HG02642 (cell line): ENCODE measurements at regions not wholly inside any gene's neighbourhood (a gene's known extent, or its start where the extent isn't known, plus 50 kb on each side); places are given as distances from the start of the nearest gene placed in this dataset.

Source experiments
- ATAC-seq: cut with Tn5 transposase; IDR thresholded peaks from one replicate; pipeline ENCODE4 v1.9.1; 2021; ENCODE audit warnings: mild to moderate bottlenecking; ENCODE audit not compliant: unreplicated experiment, poor library complexity

- ATAC-seq = no peak
Observed at GRCh38 chr2:221176667-221177066, 395.4 kb downstream of the EPHA4 start.

DNA sequence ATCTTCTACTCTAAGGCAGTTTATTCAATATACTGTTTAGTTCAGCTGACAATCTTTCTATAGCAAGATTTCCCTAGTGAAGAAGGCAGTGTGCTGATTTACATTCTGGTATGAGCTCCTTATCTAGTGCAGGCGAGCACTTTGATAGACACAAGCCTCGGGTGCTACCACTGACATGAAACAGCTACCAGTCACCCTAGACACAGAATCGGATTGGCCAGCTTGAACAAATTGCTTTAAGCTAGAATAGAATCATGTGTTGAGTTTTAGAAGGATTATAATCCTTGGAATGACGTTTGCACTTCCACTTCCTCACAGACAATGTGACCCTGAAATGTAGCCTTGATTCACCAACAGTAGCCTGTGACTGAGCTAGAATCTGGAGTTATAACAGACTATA, 394.0 kb downstream of the EPHA4 start:
- no peak for ATAC-seq

- no peak for ATAC-seq
Observed at GRCh38 chr2:221186873-221187272, 385.2 kb downstream of the EPHA4 start.

GRCh38 chr2:221189431-221190067, 382.6 kb downstream of the EPHA4 start:
- no peak for ATAC-seq

- no peak for ATAC-seq
Observed at GRCh38 chr2:221195829-221196228, 376.3 kb downstream of the EPHA4 start.

DNA sequence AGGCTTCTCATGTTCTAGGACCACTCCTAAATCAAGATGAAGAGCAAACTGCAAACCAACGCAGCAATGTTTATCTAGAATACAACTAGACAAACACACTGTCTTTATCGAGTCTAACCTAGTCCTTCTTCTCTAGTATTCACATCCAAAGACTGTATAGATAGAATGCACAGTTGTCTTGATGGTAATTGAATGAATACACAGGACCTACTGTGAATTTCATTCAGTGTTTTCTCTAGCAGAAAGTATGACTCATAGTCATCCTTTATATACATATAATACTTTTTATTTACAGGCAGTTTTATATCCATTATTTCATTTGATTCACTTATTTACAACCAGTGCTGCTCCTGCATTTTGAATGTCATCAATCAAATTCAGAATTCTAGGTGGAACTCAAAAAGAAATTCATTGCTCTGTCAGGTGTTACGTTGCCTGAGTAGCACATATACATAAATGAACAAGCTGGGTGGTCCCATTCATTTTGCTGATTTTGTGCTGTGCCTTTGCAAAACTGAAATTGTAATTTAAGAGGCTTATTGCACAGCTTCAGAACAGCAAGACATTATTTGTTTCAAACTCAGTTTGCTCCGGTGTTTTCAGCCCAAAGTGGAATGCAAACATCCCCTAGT, 374.8 kb downstream of the EPHA4 start:
- no peak for ATAC-seq

GRCh38 chr2:221198309-221198708, 373.8 kb downstream of the EPHA4 start:
- ATAC-seq = no peak

DNA sequence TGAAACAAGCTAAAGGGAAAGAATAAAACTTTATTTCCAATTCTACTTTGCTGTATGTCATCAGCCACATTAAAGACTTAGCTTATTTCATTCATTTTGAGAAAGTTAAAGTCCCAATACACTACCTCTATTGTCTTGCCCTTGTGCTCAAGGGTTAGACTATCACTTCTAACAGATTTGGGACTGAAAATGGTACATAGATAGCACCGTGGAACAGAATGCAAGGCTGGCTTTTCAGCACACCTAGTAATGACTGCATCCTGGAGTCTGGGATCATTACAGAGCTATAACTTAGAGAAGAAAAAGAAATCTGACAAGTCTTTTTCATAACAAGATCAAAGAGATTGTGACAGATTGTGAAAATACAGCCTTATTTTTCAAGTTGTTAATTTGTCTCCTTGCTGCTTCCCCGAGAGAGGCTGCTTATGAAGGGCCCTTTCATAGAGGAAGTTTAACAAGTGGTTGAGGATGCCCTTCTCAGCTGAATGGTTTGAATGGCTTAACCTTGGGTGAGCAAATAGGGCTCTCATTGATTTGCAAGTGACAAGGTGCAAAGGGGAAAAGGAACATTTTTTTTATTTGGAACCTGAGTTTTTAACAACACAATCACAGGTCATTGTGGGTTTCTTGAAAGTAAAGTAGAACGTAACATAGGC, 371.8 kb downstream of the EPHA4 start:
- no peak for ATAC-seq

GRCh38 chr2:221202431-221202830, 369.7 kb downstream of the EPHA4 start:
- ATAC-seq = no peak

DNA sequence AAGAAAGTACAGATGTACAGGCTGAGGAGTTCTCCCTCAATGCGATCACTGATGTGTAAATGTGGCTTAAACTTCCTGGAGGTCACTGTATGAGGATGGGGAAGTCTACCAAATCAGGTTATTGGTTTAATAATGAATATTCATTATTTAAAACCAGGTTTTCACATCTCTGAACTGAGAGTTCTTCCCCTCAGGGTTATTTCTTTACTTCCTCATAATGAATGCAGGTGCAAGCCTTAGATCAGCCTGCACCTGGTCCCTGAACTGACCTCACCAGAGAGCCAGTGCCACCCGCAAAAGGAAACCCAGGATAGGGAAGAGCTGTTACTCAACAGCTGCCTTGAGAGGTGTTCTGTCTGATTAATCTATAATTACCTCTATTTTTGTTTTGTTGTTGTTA, 369.0 kb downstream of the EPHA4 start:
- peak; percentile 89 for ATAC-seq

DNA sequence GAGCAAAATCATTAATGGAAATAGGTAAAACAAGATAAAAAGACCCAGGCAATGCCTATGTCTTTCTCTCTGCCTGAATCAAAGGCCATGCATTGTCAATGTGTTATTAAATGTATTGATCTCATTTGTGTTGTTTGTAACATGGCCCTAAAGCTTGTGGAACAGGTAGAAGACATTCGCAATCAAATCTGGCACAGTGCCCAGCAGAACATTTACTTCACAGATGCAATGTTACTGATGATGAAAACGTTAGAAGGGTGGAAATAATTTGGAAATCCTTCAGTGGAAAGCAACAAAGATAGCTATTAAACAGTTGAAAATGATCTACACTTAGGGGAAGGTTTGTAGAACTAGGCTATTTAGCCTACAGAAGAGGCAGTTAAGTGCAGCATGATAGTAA, 368.2 kb downstream of the EPHA4 start:
- no peak for ATAC-seq

- no peak for ATAC-seq
Observed at GRCh38 chr2:221204699-221205098, 367.4 kb downstream of the EPHA4 start.

GRCh38 chr2:221205103-221205673, 366.9 kb downstream of the EPHA4 start:
- no peak for ATAC-seq

- ATAC-seq = no peak
Observed at GRCh38 chr2:221210686-221211085, 361.4 kb downstream of the EPHA4 start.

GRCh38 chr2:221211653-221212052, 360.5 kb downstream of the EPHA4 start:
- no peak for ATAC-seq

DNA sequence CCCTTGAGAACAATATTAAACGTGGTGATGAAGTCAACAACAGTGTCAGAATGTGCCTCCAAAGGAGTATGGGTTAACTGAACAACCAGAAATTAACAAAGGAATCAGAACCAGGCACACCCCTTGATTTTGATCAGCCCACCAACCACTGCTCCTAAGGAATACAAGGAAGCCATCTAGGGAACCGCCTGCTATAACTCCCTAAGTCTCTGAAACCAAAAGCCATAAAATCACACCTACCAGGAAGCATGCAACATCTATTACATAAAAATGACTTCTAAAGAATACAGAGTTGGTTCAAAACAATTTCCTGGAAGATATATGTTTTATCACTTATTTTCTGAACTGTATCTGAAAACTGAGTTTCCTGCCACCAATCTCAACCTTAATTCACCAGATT, 360.0 kb downstream of the EPHA4 start:
- no peak for ATAC-seq

DNA sequence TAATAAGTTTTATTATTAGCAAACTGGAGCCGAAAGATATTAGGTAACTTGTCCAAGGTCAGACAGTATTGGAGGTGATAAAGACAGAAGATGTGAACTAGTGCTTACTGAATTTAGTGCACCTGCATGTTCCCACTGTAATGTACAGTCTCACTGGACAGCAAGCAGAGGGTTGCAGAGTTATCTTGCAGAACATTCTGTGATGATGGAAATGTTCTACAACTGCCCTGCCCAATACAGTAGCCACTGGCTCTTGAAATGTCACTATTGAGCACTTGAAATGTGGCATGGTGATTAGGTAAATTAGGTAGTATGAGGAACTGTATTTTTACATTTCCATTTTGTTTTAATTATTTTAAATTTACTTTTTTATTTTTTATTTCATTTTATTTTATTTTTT, 356.6 kb downstream of the EPHA4 start:
- no peak for ATAC-seq

DNA sequence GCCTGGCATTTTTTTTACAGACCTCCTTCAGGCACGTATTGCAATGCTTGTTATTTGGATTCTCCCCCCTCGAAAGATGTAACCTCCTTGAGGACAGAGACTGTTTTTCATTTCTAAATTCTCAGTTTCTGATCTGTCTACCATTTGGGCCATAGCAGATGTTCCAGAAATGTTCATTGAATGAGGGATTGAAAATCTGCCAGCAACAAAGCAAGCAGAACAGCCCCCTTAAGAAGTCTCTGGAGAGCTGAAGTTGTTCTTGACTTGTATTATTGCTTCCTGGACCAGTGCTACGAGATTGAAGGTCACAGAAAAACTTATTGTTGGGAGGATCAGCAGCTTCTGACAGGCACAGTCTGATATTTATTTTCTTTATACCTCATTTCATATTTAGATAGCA, 355.5 kb downstream of the EPHA4 start:
- ATAC-seq = no peak

DNA sequence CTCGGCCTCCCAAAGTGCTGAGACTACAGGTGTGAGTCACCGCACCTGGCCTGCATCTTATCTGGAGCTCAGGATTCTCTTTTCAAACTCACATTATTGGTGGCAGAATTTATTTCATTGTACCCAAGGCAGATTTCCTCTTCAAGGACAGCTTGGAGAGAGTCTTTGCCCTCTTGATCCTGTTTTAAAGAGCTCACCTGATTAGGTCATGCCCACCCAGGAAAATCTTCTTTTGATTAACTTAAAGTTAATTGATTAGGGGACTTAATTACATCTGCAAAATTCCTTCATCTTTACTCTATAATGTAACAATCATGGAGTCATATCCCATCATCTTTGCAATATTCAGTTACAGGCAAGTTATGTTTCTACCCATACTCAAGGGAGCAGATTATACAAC, 346.4 kb downstream of the EPHA4 start:
- no peak for ATAC-seq

DNA sequence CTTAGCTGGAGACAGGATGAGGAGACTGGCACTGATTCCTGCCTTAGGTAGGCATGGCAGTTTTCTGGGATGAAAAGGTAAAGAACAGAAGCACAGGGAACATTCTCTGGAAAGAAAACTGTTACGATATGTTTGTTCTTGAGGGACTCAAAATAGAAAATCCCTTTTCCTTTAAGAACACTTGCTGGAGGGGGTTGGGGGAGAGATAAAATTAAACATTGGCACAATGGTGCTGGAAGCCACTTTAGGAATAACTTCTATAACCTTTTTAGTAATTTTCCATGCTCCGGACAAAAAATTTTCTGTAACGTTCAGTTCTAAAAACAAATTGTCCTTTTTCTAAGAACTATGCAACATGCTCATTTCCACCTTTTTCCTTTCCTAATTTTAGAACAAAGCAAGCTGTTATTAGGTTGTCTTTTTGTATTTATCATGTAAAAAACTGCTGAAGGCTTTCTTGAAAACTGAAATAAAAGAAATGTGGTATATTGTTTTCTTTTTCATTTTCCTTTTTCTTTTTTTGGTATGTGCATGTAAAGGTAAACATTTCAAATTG, 343.8 kb downstream of the EPHA4 start:
- ATAC-seq = no peak

- no peak for ATAC-seq
Observed at GRCh38 chr2:221229099-221229498, 343.0 kb downstream of the EPHA4 start.
